HG02678 (cell line): ENCODE measurements at regions not wholly inside any gene's neighbourhood (a gene's known extent, or its start where the extent isn't known, plus 50 kb on each side); places are given as distances from the start of the nearest gene placed in this dataset.
"Not testable (repeated sequence)": the region's sequence is repeated elsewhere in the genome, so short reads cannot be mapped to it uniquely, and the experiment has no call there.

Experiments
- ATAC-seq: cut with Tn5 transposase; IDR thresholded peaks from one replicate; pipeline ENCODE4 v1.9.1; 2021; ENCODE audit warnings: mild to moderate bottlenecking, moderate library complexity; ENCODE audit not compliant: unreplicated experiment

DNA sequence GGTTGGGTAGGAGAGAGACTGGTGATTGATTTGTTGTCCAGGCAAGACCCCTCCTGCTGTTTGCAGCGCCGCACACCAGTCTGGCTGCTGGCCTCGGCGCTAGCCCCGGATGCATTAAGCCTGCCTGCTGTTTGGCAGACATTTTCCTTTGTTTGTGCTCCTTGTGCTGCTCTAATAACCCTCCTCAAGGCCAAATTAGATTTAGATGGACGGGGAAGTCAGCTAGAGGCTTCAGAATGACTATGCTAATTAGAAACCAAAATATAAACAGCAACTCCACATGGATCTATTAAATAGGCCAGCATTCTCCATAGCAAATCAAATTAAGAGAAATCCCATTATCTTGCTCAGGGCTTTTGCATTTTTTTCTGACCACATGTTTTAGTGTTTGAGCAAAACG lies 445.2 kb downstream of the SQOR start:
- ATAC-seq = no peak

DNA sequence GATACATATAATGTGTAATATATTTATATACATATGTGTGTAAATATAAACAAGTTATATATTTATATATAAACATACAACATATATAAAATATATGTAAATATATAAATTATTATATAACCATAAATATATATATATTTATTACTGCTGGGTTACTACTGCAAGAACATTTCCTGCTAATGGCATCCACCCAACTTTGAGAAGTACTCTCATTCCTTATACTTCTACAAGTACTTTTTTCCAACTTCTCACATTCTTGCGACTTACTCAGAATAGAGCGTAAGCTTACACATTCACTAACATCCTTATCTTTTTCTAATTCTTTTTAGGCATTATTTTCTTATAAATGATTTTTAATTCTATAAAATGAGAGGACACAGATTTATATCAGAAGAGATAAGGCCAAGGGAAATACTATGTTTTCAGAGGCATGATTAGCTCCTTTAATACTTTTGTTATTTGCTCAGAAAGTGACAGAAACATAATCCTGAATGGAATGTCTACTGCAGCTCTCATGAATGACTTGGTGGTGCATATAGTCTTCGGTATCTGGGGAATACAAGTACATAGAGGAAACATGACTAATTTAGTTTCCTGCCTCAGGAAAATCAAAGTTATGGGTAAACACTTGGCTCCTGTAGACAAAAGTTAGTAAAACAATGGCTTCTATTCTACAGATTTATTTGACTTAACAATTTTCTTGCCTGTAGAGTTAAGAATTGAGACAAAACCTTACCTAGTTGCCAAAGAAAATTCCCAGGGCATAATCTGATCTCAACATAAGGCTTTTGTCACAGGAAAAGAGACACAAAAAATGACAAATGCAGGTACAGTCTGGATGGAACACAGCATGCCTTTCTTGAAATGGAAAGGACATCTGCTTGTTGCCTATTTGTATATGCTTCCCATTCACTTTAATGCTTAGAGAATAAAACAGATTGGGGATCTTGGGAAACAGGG lies 453.9 kb downstream of the SQOR start:
- no peak for ATAC-seq

DNA sequence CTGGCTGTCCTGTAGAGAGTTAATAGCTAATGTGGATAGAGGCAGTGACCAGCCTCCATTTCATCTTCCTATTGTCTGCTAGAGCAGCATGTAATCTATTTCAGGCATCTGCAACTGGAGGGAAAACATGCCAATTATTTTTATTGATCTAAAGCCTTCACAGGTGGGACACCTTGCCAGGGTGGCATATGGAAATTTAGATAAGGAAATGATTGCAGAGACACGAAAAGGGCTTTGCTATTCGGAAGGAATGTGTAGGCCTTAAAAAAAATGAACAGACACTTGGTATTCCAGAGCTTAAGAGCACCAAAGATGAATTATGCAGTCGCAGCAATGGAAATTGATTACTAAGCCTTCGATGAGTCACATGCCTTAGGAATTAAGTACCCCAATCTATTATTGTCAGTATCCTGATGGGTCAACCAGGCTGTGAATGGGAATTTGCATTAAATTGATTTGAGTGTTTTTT lies 454.7 kb downstream of the SQOR start:
- ATAC-seq = no peak

DNA sequence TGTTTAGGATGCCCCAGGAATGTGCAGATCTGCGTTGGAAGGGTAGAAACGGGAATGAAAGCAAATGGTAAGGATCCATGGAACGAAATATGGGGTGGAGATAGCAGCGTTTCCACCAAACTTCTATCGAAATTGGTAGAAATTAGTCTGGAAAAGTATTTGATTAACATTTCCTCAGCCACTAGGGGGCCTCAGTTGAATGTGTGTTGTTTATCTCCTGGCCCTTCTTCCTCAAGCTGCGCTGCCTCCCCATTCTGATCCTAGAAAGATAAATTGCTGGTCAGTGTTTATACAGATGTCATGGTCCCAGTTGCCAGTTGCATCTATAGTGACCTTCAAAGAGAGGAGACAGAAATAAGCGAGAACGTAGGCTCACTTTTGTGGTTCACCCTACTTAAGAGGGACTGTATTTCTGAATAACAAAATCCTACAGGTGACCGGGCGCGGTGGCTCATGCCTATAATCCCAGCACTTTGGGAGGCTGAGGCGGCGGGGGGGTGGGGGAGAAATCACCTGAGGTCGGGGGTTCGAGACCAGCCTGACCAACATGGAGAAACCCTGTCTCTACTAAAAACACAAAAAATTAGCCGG lies 457.1 kb downstream of the SQOR start:
- no peak for ATAC-seq

GRCh38 chr15:46098006-46098405 lies 463.2 kb downstream of the SQOR start:
- not testable (repeated sequence) for ATAC-seq

- no peak for ATAC-seq
Observed at GRCh38 chr15:46110755-46111154, 475.9 kb downstream of the SQOR start.

DNA sequence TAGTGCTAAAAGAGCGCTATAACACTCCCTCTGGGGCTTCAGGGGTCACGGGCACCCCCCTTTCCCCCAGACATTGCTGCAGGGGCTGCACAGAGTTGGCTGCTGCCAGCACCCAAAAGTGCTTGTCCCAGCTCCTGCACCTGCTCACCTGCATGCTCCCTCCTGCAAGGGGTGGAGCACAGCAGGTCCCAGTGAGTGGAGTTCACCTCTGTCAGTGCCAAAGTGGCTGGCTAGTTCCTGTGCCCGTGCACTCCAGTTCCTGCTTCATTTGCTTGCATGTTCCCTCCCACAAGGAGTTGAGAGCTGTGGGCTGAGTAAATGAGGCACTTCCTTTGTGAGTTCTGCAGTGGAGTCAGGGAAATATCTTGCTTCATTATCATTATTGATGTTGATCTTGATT lies 476.9 kb downstream of the SQOR start:
- ATAC-seq = no peak

DNA sequence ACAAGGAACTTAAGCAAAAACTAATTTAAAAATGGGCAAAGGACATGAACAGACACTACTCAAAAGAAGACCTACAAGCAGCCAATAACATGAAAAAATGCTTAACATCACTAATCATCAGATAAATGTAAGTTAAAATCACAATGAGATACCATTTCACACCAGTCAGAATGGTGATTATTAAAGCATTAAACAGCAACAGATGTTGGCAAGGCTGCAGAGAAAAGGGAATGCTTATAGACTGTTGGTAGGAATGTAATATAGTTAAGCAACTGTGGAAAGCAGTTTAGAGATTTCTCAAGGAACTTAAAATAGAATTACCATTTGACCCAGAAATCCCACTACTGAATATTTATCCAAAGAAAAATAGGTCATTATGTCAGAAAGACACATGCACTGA lies 482.2 kb downstream of the SQOR start:
- no peak for ATAC-seq

GRCh38 chr15:46120713-46121112 lies 485.9 kb downstream of the SQOR start:
- ATAC-seq = no peak

- ATAC-seq = no peak
Observed at GRCh38 chr15:46121441-46121840, 486.6 kb downstream of the SQOR start.

DNA sequence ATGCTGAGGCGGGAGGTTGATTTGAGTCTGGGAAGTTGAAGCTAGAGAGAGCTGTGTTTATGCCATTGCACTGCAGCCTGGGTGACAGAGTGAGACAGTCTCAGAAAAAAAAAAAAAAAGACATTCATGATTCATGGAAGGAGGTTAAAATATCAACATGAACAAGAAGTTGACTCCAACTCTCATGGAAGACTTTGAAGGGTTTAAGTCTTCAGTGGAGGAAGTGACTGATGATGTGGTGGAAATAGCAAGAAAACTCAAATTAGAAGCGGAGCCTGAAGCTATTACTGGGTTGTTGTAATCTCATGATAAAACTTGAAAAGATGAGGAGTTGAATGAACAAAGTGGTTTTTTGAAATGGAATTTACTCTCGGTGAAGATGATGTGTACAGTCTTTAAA lies 491.8 kb downstream of the SQOR start:
- no peak for ATAC-seq

- no peak for ATAC-seq
Observed at GRCh38 chr15:46127361-46127874, 492.6 kb downstream of the SQOR start.

DNA sequence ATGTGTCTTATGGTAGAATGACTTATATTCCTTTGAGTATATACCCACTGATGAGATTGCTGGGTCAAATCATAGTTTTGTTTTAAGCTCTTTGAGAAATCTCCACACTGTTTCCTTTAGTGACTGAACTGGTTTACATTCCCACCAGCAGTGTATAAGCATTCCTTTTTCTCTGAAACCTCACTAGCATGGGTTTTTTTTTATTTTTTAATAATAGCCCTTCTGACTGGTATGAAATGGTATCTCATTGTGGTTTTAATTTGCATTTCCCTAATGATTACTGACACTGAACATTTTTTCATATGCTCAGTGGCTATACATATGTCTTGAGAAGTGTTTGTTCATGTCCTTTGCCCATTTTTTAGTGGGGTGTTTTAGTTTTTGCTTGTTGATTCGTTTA lies 494.3 kb downstream of the SQOR start:
- ATAC-seq = no peak

DNA sequence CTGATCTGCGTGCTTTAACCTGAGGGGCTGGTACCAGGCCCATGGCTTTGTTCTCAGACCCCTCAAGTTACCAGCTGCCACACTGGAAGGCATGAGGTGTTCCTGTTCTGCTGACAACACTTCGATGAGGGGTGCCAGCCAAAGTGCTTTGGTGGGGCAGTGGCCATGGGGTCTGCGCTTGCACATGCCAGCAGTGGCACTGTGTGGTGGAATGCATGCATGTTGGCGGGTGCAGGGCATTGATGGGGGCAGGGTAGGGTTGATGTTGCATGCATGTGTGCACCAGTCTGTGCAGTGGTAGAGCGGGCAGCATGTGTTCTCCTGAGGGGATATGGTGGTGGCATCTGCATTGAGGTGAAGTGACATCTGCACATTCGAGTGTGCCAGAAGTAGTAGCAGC lies 497.0 kb downstream of the SQOR start:
- no peak for ATAC-seq

GRCh38 chr15:46137443-46137842 lies 502.6 kb downstream of the SQOR start:
- ATAC-seq = no peak

DNA sequence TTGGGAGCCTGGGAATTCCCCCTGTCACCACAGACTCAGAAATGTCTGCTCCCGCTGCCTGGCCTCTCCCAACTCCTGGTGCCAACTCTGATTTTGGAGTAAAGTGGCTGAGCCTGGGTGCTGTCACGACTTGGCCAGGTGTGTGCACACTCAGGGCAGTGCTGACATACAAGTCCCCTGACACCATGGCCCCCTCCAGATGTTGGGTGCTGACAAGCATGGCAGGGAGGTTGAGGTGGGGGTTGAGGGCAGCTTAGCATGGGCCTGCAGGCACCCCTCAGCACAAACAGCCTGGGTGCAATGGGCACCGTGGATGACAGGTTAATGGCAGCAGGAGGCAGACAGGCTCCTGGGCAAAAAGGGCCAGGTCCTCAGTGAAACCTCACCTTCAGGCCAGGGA lies 511.2 kb downstream of the SQOR start:
- ATAC-seq = no peak

- no peak for ATAC-seq
Observed at GRCh38 chr15:46146915-46147314, 512.1 kb downstream of the SQOR start.

DNA sequence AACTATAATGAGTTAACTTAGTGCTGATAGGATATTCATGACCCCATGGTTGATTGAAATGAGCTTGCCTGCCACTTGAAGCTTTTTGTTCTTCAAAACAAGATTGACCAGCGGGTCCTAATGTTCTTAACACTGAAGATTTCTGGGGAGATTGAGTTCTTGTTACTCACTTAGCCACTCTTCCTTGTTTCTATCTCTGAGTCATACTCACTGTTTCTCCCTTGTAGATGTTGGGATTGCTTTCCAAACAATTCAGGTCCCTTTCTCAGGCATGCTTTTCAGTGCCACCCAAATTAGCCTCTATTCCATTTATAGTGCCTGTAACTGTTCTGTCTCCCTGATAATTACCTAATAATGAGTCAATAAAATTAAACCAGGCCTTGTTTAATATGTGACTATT lies 517.0 kb downstream of the SQOR start:
- ATAC-seq = no peak

DNA sequence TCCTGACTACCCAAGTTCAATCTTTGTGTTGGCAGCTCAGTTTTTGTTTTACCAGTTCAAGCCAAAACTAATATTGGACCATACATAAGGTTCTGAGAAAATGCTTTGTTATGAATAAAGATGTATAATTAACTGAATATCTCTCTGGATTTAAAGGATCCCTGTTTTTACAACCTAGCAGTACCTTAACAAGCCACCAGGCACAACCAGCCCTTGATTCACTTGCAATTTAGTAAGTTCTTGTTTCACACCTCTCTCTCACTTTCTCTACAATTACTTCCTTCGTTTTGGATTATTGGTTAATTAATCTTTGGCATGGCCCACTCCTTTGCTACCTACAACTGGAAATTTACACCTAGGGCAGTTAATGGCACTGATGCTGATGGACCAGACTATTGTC lies 531.9 kb downstream of the SQOR start:
- ATAC-seq = no peak

GRCh38 chr15:46170326-46170725 lies 535.5 kb downstream of the SQOR start:
- no peak for ATAC-seq

GRCh38 chr15:46174122-46174521 lies 539.3 kb downstream of the SQOR start:
- ATAC-seq = no peak

GRCh38 chr15:46177219-46177618 lies 542.4 kb downstream of the SQOR start:
- no peak for ATAC-seq
